Esophagus muscularis mucosa (tissue), 4 donors: ENCODE measurements at regions not wholly inside any gene's neighbourhood (a gene's known extent, or its start where the extent isn't known, plus 50 kb on each side); places are given as distances from the start of the nearest gene placed in this dataset.

ENCODE experiments used
- DNase-seq: peaks from one replicate; pipeline ENCODE4 v3.0.0-alpha.2; 2017; ENCODE audit errors: extremely low spot score
- H3K27ac ChIP-seq, 4 donors: fragments of 200-600 bp; sonication (generic); replicated peaks in 1 of 4; 1 replicate in 3 of 4; 2 replicates in 1 of 4; pipeline ENCODE4 v1.5.1; 2016 to 2019; ENCODE audit warnings: mild to moderate bottlenecking in 1 of 4
- H3K27me3 ChIP-seq, 4 donors: fragments of 200-600 bp; sonication (generic); one replicate each; pipeline versions ENCODE4 v1.5.1 to v1.6.0; 2016 to 2019
- H3K36me3 ChIP-seq, 4 donors: fragments of 200-600 bp; sonication (generic); one replicate each; pipeline ENCODE4 v1.5.1; 2016 to 2019
- H3K4me1 ChIP-seq, 4 donors: fragments of 200-600 bp; sonication (generic); one replicate each; pipeline ENCODE4 v1.5.1; 2016 to 2019
- H3K4me3 ChIP-seq, 4 donors: fragments of 200-600 bp; sonication (generic); 1 replicate in 2 of 4; 2 replicates in 2 of 4; pipeline ENCODE4 v1.5.1; 2016 to 2019; ENCODE audit warnings: mild to moderate bottlenecking in 4 of 4, moderate library complexity in 1 of 4
- H3K9me3 ChIP-seq, 4 donors: fragments of 200-600 bp; sonication (generic); 1 replicate in 3 of 4; 2 replicates in 1 of 4; pipeline ENCODE4 v1.5.1; 2016 to 2019
- CTCF ChIP-seq, 3 experiments: fragments of 200-600 bp in 2 of 3; fragments of 450-650 bp in 1 of 3; sonication (generic) in 2 of 3; IDR thresholded peaks; one replicate each; pipeline ENCODE4 v1.5.1; 2017 to 2019; ENCODE audit warnings: antibody characterized with exemption in 3 of 3, mild to moderate bottlenecking in 2 of 3, moderate library complexity in 1 of 3
- EP300 ChIP-seq: sonication (generic); formaldehyde crosslinking; IDR thresholded peaks from one replicate; pipeline ENCODE4 v1.6.1; 2017; ENCODE audit warnings: antibody characterized with exemption
- POLR2A ChIP-seq: fragments of 450-650 bp; IDR thresholded peaks from one replicate; pipeline ENCODE4 v1.6.1; 2017; ENCODE audit warnings: antibody characterized with exemption, moderate library complexity, mild to moderate bottlenecking, low read depth
- POLR2AphosphoS5 ChIP-seq, 2 donors: sonication (generic); formaldehyde crosslinking; IDR thresholded peaks; one replicate each; pipeline ENCODE4 v1.6.1; 2017; ENCODE audit warnings: antibody characterized with exemption in 2 of 2
- whole genome bisulfite sequencing: methylation state at CpG from one replicate; pipeline ENCODE4 v1.1.5; 2018; 5-methylcytosine and 5-hydroxymethylcytosine counted together
- intact Hi-C: fragments of 100-400 bp; cut with DNase I; formaldehyde crosslinking; loops from one replicate; pipeline ENCODE4 v1.15.1; 2023

GRCh38 chr15:81516461-81516860 is 142.4 kb upstream of the TMC3 start:
- Histone ChIP-seq H3K4me1 (no peaks in the 10 kb centered on the region), H3K9me3 (no peaks in the 10 kb centered on the region), H3K36me3 (no peaks in the 10 kb centered on the region), H3K27ac (no peak overlapping the region), H3K4me3 (no peak overlapping the region), H3K27me3 (no peaks in the 10 kb centered on the region)
- intact Hi-C loops = no loop called here
- WGBS = 43% methylated on average over 3 of the region's 3 CpGs
- no peak for TF ChIP-seq POLR2A
- no peak for DNase-seq

GRCh38 chr15:81516012-81516411 is 142.0 kb upstream of the TMC3 start:
- Histone ChIP-seq H3K36me3 (no peaks in the 10 kb centered on the region), H3K4me1 (no peaks in the 10 kb centered on the region), H3K4me3 (no peak overlapping the region), H3K27me3 (no peaks in the 10 kb centered on the region), H3K9me3 (no peaks in the 10 kb centered on the region), H3K27ac (no peak overlapping the region)
- DNase-seq = no peak
- TF ChIP-seq POLR2AphosphoS5 (IDR thresholded peaks at IDR 0.05) (no peak), POLR2A (no peak), EP300 (no peak), CTCF (IDR thresholded peaks at IDR 0.05) (no peak)
- intact Hi-C loops = no loop called here

GRCh38 chr15:81514725-81515124 is 140.7 kb upstream of the TMC3 start:
- intact Hi-C loops = no loop called here
- Histone ChIP-seq H3K9me3 (no peaks in the 10 kb centered on the region), H3K27ac (no peak overlapping the region), H3K4me1 (no peaks in the 10 kb centered on the region), H3K36me3 (no peaks in the 10 kb centered on the region), H3K4me3 (no peak overlapping the region), H3K27me3 (no peaks in the 10 kb centered on the region)
- no peak for DNase-seq
- 91% methylated on average over 1 of the region's 1 CpG for WGBS
- TF ChIP-seq EP300 (no peak), POLR2A (no peak), POLR2AphosphoS5 (IDR thresholded peaks at IDR 0.05) (no peak), CTCF (IDR thresholded peaks at IDR 0.05) (no peak)

- TF ChIP-seq POLR2A (no peak), CTCF (IDR thresholded peaks at IDR 0.05) (no peak), EP300 (no peak), POLR2AphosphoS5 (IDR thresholded peaks at IDR 0.05) (no peak)
- Histone ChIP-seq H3K4me1 (no peaks in the 10 kb centered on the region), H3K27ac (no peak overlapping the region), H3K27me3 (no peaks in the 10 kb centered on the region), H3K36me3 (no peaks in the 10 kb centered on the region), H3K9me3 (no peaks in the 10 kb centered on the region), H3K4me3 (no peak overlapping the region)
- 30% methylated on average over 3 of the region's 3 CpGs for WGBS
- intact Hi-C loops = no loop called here
- no peak for DNase-seq
Measured at GRCh38 chr15:81511138-81511537, 137.1 kb upstream of the TMC3 start.

GRCh38 chr15:81507831-81508230 is 133.8 kb upstream of the TMC3 start:
- Histone ChIP-seq H3K9me3 (no peaks in the 10 kb centered on the region), H3K27ac (no peak overlapping the region), H3K27me3 (no peaks in the 10 kb centered on the region), H3K36me3 (no peaks in the 10 kb centered on the region), H3K4me1 (no peaks in the 10 kb centered on the region), H3K4me3 (no peak overlapping the region)
- WGBS = 98% methylated on average over 3 of the region's 3 CpGs
- intact Hi-C loops = no loop called here
- TF ChIP-seq CTCF (IDR thresholded peaks at IDR 0.05) = no peak
- no peak for TF ChIP-seq POLR2A
- TF ChIP-seq EP300 = no peak
- no peak for TF ChIP-seq POLR2AphosphoS5 (IDR thresholded peaks at IDR 0.05)
- no peak for DNase-seq
